ENCODE measurements at regions not wholly inside any gene's neighbourhood (a gene's known extent, or its start where the extent isn't known, plus 50 kb on each side); places are given as distances from the start of the nearest gene placed in this dataset.

- H3K9me3 ChIP-seq: peaks cover 0 to 26% (median 0%) of the 10 kb centered on the region in 4 donors
- no peaks in the 10 kb centered on the region for H3K36me3 ChIP-seq
- no peaks in the 10 kb centered on the region for H3K27me3 ChIP-seq
- TF ChIP-seq CTCF (IDR thresholded peaks at IDR 0.05) (no peak), EP300 (IDR thresholded peaks at IDR 0.05) (no peak), POLR2AphosphoS5 (IDR thresholded peaks at IDR 0.05) (no peak), POLR2A (IDR thresholded peaks at IDR 0.05) (no peak)
- no peak overlapping the region for H3K4me3 ChIP-seq
- H3K27ac ChIP-seq: no peak overlapping the region
- no peak for DNase-seq
- 72 to 86% (median 79%) methylated on average over 4 of the region's 4 CpGs for WGBS, 5 donors
- intact Hi-C loops (cut with DNase I; ENCODE audit: low total_unique reads): no loop called here
- H3K4me1 ChIP-seq: no peaks in the 10 kb centered on the region
Observed at GRCh38 chr7:53642361-53642760, 606.9 kb downstream of the POM121L12 start.

- H3K4me1 ChIP-seq: no peaks in the 10 kb centered on the region
- H3K36me3 ChIP-seq: no peaks in the 10 kb centered on the region
- WGBS, 5 donors: 54 to 67% (median 62%) methylated on average over 2 of the region's 2 CpGs
- no peaks in the 10 kb centered on the region for H3K27me3 ChIP-seq
- peaks cover 0 to 26% (median 0%) of the 10 kb centered on the region in 4 donors for H3K9me3 ChIP-seq
- DNase-seq: no peak
- TF ChIP-seq POLR2AphosphoS5 (IDR thresholded peaks at IDR 0.05) (no peak), POLR2A (IDR thresholded peaks at IDR 0.05) (no peak), EP300 (IDR thresholded peaks at IDR 0.05) (no peak), CTCF (IDR thresholded peaks at IDR 0.05) (no peak)
- intact Hi-C loops (cut with DNase I; ENCODE audit: low total_unique reads): no loop called here
- no peak overlapping the region for H3K4me3 ChIP-seq
- no peak overlapping the region for H3K27ac ChIP-seq
Observed at GRCh38 chr7:53642866-53643265, 607.4 kb downstream of the POM121L12 start.

GRCh38 chr7:53656881-53657280 lies 621.4 kb downstream of the POM121L12 start:
- Histone ChIP-seq H3K4me3 (no peak overlapping the region), H3K27ac (no peak overlapping the region), H3K27me3 (no peaks in the 10 kb centered on the region), H3K9me3 (peaks cover 0 to 12% (median 7%) of the 10 kb centered on the region in 4 donors), H3K4me1 (no peaks in the 10 kb centered on the region), H3K36me3 (no peaks in the 10 kb centered on the region)
- no peak for DNase-seq
- intact Hi-C loops (cut with DNase I; ENCODE audit: low total_unique reads): no loop called here
- TF ChIP-seq EP300 (IDR thresholded peaks at IDR 0.05) (no peak), POLR2A (IDR thresholded peaks at IDR 0.05) (no peak), POLR2AphosphoS5 (IDR thresholded peaks at IDR 0.05) (no peak), CTCF (IDR thresholded peaks at IDR 0.05) (no peak)
- 71 to 88% (median 84%) methylated on average over 1 of the region's 1 CpG for WGBS, 5 donors

GRCh38 chr7:53657586-53657985 lies 622.2 kb downstream of the POM121L12 start:
- no peaks in the 10 kb centered on the region for H3K4me1 ChIP-seq
- H3K36me3 ChIP-seq: no peaks in the 10 kb centered on the region
- H3K4me3 ChIP-seq: no peak overlapping the region
- intact Hi-C loops (cut with DNase I; ENCODE audit: low total_unique reads): no loop called here
- no peak for DNase-seq
- H3K27me3 ChIP-seq: no peaks in the 10 kb centered on the region
- TF ChIP-seq EP300 (IDR thresholded peaks at IDR 0.05) (no peak), CTCF (IDR thresholded peaks at IDR 0.05) (no peak), POLR2AphosphoS5 (IDR thresholded peaks at IDR 0.05) (no peak), POLR2A (IDR thresholded peaks at IDR 0.05) (no peak)
- 61 to 84% (median 81%) methylated on average over 1 of the region's 1 CpG for WGBS, 5 donors
- peaks cover 0 to 12% (median 7%) of the 10 kb centered on the region in 4 donors for H3K9me3 ChIP-seq
- H3K27ac ChIP-seq: no peak overlapping the region
